HL-60 (cell line): ENCODE measurements at regions not wholly inside any gene's neighbourhood (a gene's known extent, or its start where the extent isn't known, plus 50 kb on each side); places are given as distances from the start of the nearest gene placed in this dataset.

Experiments used
- CTCF ChIP-seq: IDR thresholded peaks from one replicate; pipeline ENCODE4 v1.5.1; 2011; ENCODE audit warnings: low read length, control low read depth, inconsistent platforms; ENCODE audit not compliant: insufficient read depth
- POLR2AphosphoS5 ChIP-seq: IDR thresholded peaks from 2 replicates; pipeline ENCODE4 v1.6.1; 2012; ENCODE audit warnings: low read depth

GRCh38 chr14:35999294-35999693 is 173.2 kb downstream of the BRMS1L start:
- no peak for TF ChIP-seq POLR2AphosphoS5
- TF ChIP-seq CTCF: no peak
